ENCODE measurements at regions not wholly inside any gene's neighbourhood (a gene's known extent, or its start where the extent isn't known, plus 50 kb on each side); places are given as distances from the start of the nearest gene placed in this dataset.
"Not testable (repeated sequence)": the region's sequence is repeated elsewhere in the genome, so short reads cannot be mapped to it uniquely, and the experiment has no call there.

- BruUV-seq (replicated peaks) = not testable (repeated sequence)
These were observed 107.5 kb downstream of the NPIPB11 start for GRCh38 chr16:29298997-29299396.

GRCh38 chr16:29298307-29298706 is 108.2 kb downstream of the NPIPB11 start:
- H3K27me3 ChIP-seq (replicated peaks in 1 of 2; ENCODE audit: control insufficient read depth in 2 of 2, insufficient read depth in 2 of 2, low read length in 1 of 2); CTCF ChIA-PET; intact Hi-C loops (cut with micrococcal nuclease; ENCODE audit: unreplicated experiment); H2AFZ ChIP-seq (ENCODE audit: control insufficient read depth, low read depth, low read length); H3K4me2 ChIP-seq (ENCODE audit: control insufficient read depth, insufficient read depth); in situ Hi-C loops (cut with MboI); ATAC-seq; H4K20me1 ChIP-seq (ENCODE audit: control insufficient read depth, insufficient read depth); H3K27ac ChIP-seq (ENCODE audit: control insufficient read depth, insufficient read depth); DNase-seq (ENCODE audit: low read depth, low spot score); H3K9me3 ChIP-seq (replicated peaks; ENCODE audit: control insufficient read depth, insufficient read depth, low read length); BruUV-seq (replicated peaks); POLR2A ChIA-PET; H3K9ac ChIP-seq (ENCODE audit: control insufficient read depth, insufficient read depth, low read length); H3K4me3 ChIP-seq; FAIRE-seq; H3K4me1 ChIP-seq (ENCODE audit: control insufficient read depth, insufficient read depth, low read length); H3K36me3 ChIP-seq (ENCODE audit: control insufficient read depth in 2 of 2, insufficient read depth in 2 of 2, low read length in 1 of 2); SMC1A ChIA-PET (ENCODE audit: uncharacterized antibody, unreplicated experiment); H3K79me2 ChIP-seq (ENCODE audit: control insufficient read depth, insufficient read depth, low read length); RAD21 ChIA-PET (ENCODE audit: unreplicated experiment): not testable (repeated sequence)
- whole genome bisulfite sequencing (ENCODE audit: insufficient coverage, insufficient replicate concordance, low lambda C conversion rate, missing lambda C conversion rate) = 55% methylated on average over 11 of the region's 12 CpGs

More at GRCh38 chr16:29298997-29299396, 107.5 kb downstream of the NPIPB11 start:
- RAD21 ChIA-PET (ENCODE audit: unreplicated experiment); ATAC-seq; H3K9ac ChIP-seq (ENCODE audit: control insufficient read depth, insufficient read depth, low read length); DNase-seq (ENCODE audit: low read depth, low spot score); H3K27ac ChIP-seq (ENCODE audit: control insufficient read depth, insufficient read depth); H3K4me1 ChIP-seq (ENCODE audit: control insufficient read depth, insufficient read depth, low read length); SMC1A ChIA-PET (ENCODE audit: uncharacterized antibody, unreplicated experiment); H3K27me3 ChIP-seq (replicated peaks in 1 of 2; ENCODE audit: control insufficient read depth in 2 of 2, insufficient read depth in 2 of 2, low read length in 1 of 2); H2AFZ ChIP-seq (ENCODE audit: control insufficient read depth, low read depth, low read length); CTCF ChIA-PET; H3K36me3 ChIP-seq (ENCODE audit: control insufficient read depth in 2 of 2, insufficient read depth in 2 of 2, low read length in 1 of 2); H3K79me2 ChIP-seq (ENCODE audit: control insufficient read depth, insufficient read depth, low read length); FAIRE-seq; POLR2A ChIA-PET; H3K4me3 ChIP-seq; H4K20me1 ChIP-seq (ENCODE audit: control insufficient read depth, insufficient read depth); intact Hi-C loops (cut with micrococcal nuclease; ENCODE audit: unreplicated experiment); in situ Hi-C loops (cut with MboI); H3K4me2 ChIP-seq (ENCODE audit: control insufficient read depth, insufficient read depth); H3K9me3 ChIP-seq (replicated peaks; ENCODE audit: control insufficient read depth, insufficient read depth, low read length): not testable (repeated sequence)
- 71% methylated on average over 10 of the region's 10 CpGs for WGBS (ENCODE audit: insufficient coverage, insufficient replicate concordance, low lambda C conversion rate, missing lambda C conversion rate)

GRCh38 chr16:29297809-29298177 is 108.7 kb downstream of the NPIPB11 start:
- H3K27ac ChIP-seq (ENCODE audit: control insufficient read depth, insufficient read depth); DNase-seq (ENCODE audit: low read depth, low spot score); in situ Hi-C loops (cut with MboI); ATAC-seq; H3K79me2 ChIP-seq (ENCODE audit: control insufficient read depth, insufficient read depth, low read length); H3K27me3 ChIP-seq (replicated peaks in 1 of 2; ENCODE audit: control insufficient read depth in 2 of 2, insufficient read depth in 2 of 2, low read length in 1 of 2); H3K4me2 ChIP-seq (ENCODE audit: control insufficient read depth, insufficient read depth); POLR2A ChIA-PET; intact Hi-C loops (cut with micrococcal nuclease; ENCODE audit: unreplicated experiment); H3K9me3 ChIP-seq (replicated peaks; ENCODE audit: control insufficient read depth, insufficient read depth, low read length); FAIRE-seq; CTCF ChIA-PET; H3K36me3 ChIP-seq (ENCODE audit: control insufficient read depth in 2 of 2, insufficient read depth in 2 of 2, low read length in 1 of 2); H4K20me1 ChIP-seq (ENCODE audit: control insufficient read depth, insufficient read depth); H3K9ac ChIP-seq (ENCODE audit: control insufficient read depth, insufficient read depth, low read length); BruUV-seq (replicated peaks); H2AFZ ChIP-seq (ENCODE audit: control insufficient read depth, low read depth, low read length); H3K4me3 ChIP-seq; RAD21 ChIA-PET (ENCODE audit: unreplicated experiment); SMC1A ChIA-PET (ENCODE audit: uncharacterized antibody, unreplicated experiment); H3K4me1 ChIP-seq (ENCODE audit: control insufficient read depth, insufficient read depth, low read length): not testable (repeated sequence)
- WGBS (ENCODE audit: insufficient coverage, insufficient replicate concordance, low lambda C conversion rate, missing lambda C conversion rate) = 29% methylated on average over 1 of the region's 2 CpGs

- DNase-seq (ENCODE audit: low read depth, low spot score); H3K27ac ChIP-seq (ENCODE audit: control insufficient read depth, insufficient read depth); FAIRE-seq; POLR2A ChIA-PET; H3K4me1 ChIP-seq (ENCODE audit: control insufficient read depth, insufficient read depth, low read length); SMC1A ChIA-PET (ENCODE audit: uncharacterized antibody, unreplicated experiment); intact Hi-C loops (cut with micrococcal nuclease; ENCODE audit: unreplicated experiment); H3K79me2 ChIP-seq (ENCODE audit: control insufficient read depth, insufficient read depth, low read length); H3K27me3 ChIP-seq (replicated peaks in 1 of 2; ENCODE audit: control insufficient read depth in 2 of 2, insufficient read depth in 2 of 2, low read length in 1 of 2); RAD21 ChIA-PET (ENCODE audit: unreplicated experiment); H3K4me3 ChIP-seq; H2AFZ ChIP-seq (ENCODE audit: control insufficient read depth, low read depth, low read length); in situ Hi-C loops (cut with MboI); BruUV-seq (replicated peaks); ATAC-seq; H3K9me3 ChIP-seq (replicated peaks; ENCODE audit: control insufficient read depth, insufficient read depth, low read length); H3K36me3 ChIP-seq (ENCODE audit: control insufficient read depth in 2 of 2, insufficient read depth in 2 of 2, low read length in 1 of 2); H3K9ac ChIP-seq (ENCODE audit: control insufficient read depth, insufficient read depth, low read length); H4K20me1 ChIP-seq (ENCODE audit: control insufficient read depth, insufficient read depth); CTCF ChIA-PET; H3K4me2 ChIP-seq (ENCODE audit: control insufficient read depth, insufficient read depth): not testable (repeated sequence)
- 55% methylated on average over 16 of the region's 17 CpGs for WGBS (ENCODE audit: insufficient coverage, insufficient replicate concordance, low lambda C conversion rate, missing lambda C conversion rate)
These were observed 109.2 kb downstream of the NPIPB11 start for GRCh38 chr16:29297144-29297808.

Measured in GM12878 (cell line).